SK-N-SH treated with all-trans-retinoic acid at 6 μM for 48 hours (cell line): ENCODE measurements at regions not wholly inside any gene's neighbourhood (a gene's known extent, or its start where the extent isn't known, plus 50 kb on each side); places are given as distances from the start of the nearest gene placed in this dataset.

Experiments
- ATAC-seq: fragments of 200-7000 bp; cut with Tn5 transposase; 3 replicates; pipeline ENCODE4 v1.9.1; 2020; ENCODE audit warnings: mild to moderate bottlenecking, moderate library complexity
- ARNTL ChIP-seq: fragments of 450-650 bp; formaldehyde crosslinking; IDR thresholded peaks from 2 replicates; pipeline ENCODE4 v1.5.0; 2020; ENCODE audit warnings: low read depth, mild to moderate bottlenecking, moderate library complexity, borderline replicate concordance
- BACH2 ChIP-seq: fragments of 250-450 bp; sonication (Bioruptor Pico); IDR thresholded peaks from 2 replicates; pipeline ENCODE4 v1.9.0; 2021; ENCODE audit warnings: mild to moderate bottlenecking, borderline replicate concordance
- CSDC2 ChIP-seq: fragments of 250-450 bp; sonication (Bioruptor Pico); IDR thresholded peaks from 2 replicates; pipeline ENCODE4 v1.5.0; 2020; ENCODE audit warnings: mild to moderate bottlenecking, moderate library complexity
- ESRRG ChIP-seq: fragments of 250-450 bp; sonication (Bioruptor Pico); IDR thresholded peaks from 2 replicates; pipeline ENCODE4 v1.6.1; 2021; ENCODE audit warnings: mild to moderate bottlenecking
- GLIS3 ChIP-seq: fragments of 250-450 bp; sonication (Bioruptor Pico); IDR thresholded peaks from 2 replicates; pipeline ENCODE4 v1.5.0; 2020; ENCODE audit warnings: mild to moderate bottlenecking, moderate library complexity
- ISL1 ChIP-seq: fragments of 250-450 bp; sonication (Bioruptor Pico); IDR thresholded peaks from 2 replicates; pipeline ENCODE4 v2.1.2; 2022; ENCODE audit warnings: mild to moderate bottlenecking, moderate library complexity
- OSR1 ChIP-seq: fragments of 250-450 bp; sonication (Bioruptor Pico); IDR thresholded peaks from 2 replicates; pipeline ENCODE4 v1.8.0; 2022; ENCODE audit warnings: moderate library complexity, mild to moderate bottlenecking, inconsistent platforms
- PPARA ChIP-seq: fragments of 250-450 bp; sonication (Bioruptor Pico); IDR thresholded peaks from 2 replicates; pipeline ENCODE4 v1.5.0; 2020; ENCODE audit warnings: mild to moderate bottlenecking, borderline replicate concordance
- RARB ChIP-seq: fragments of 250-450 bp; sonication (Bioruptor Pico); IDR thresholded peaks from 2 replicates; pipeline ENCODE4 v1.8.0; 2021; ENCODE audit warnings: mild to moderate bottlenecking, moderate library complexity
- SNAI2 ChIP-seq: fragments of 250-450 bp; sonication (Bioruptor Pico); IDR thresholded peaks from 2 replicates; pipeline ENCODE4 v1.5.0; 2020; ENCODE audit warnings: mild to moderate bottlenecking, moderate library complexity
- TCF4 ChIP-seq: fragments of 250-450 bp; sonication (Bioruptor Pico); IDR thresholded peaks from 2 replicates; pipeline ENCODE4 v1.8.0; 2021; ENCODE audit warnings: mild to moderate bottlenecking, moderate library complexity, borderline replicate concordance
- TOX ChIP-seq: fragments of 250-450 bp; sonication (Bioruptor Pico); IDR thresholded peaks from 2 replicates; pipeline ENCODE4 v1.8.0; 2021; ENCODE audit warnings: mild to moderate bottlenecking, moderate library complexity, borderline replicate concordance
- ZFP3 ChIP-seq: fragments of 250-450 bp; sonication (Bioruptor Pico); IDR thresholded peaks from 2 replicates; pipeline ENCODE4 v1.5.0; 2020; ENCODE audit warnings: mild to moderate bottlenecking, moderate library complexity
- ZFP30 ChIP-seq: fragments of 450-650 bp; formaldehyde crosslinking; IDR thresholded peaks from 2 replicates; pipeline ENCODE4 v1.5.0; 2022; ENCODE audit warnings: mild to moderate bottlenecking, moderate library complexity
- ZNF565 ChIP-seq: fragments of 450-650 bp; formaldehyde crosslinking; conservative IDR thresholded peaks from 2 replicates; pipeline ENCODE4 v1.5.0; 2020; ENCODE audit warnings: low read depth, mild to moderate bottlenecking, moderate library complexity
- ZNF70 ChIP-seq: fragments of 450-650 bp; formaldehyde crosslinking; IDR thresholded peaks from 2 replicates; pipeline ENCODE4 v1.5.0; 2020; ENCODE audit warnings: mild to moderate bottlenecking, moderate library complexity
- ZNF8 ChIP-seq: fragments of 450-650 bp; formaldehyde crosslinking; IDR thresholded peaks from 2 replicates; pipeline ENCODE4 v1.5.0; 2020; ENCODE audit warnings: mild to moderate bottlenecking, moderate library complexity
- TF ChIP-seq, protein P1 (sequence below): fragments of 250-450 bp; sonication (Bioruptor Pico); IDR thresholded peaks from 2 replicates; pipeline ENCODE4 v1.8.0; 2021; ENCODE audit warnings: low read depth, mild to moderate bottlenecking, moderate library complexity, borderline replicate concordance
- TF ChIP-seq, protein P2 (sequence below): fragments of 250-450 bp; sonication (Bioruptor Pico); IDR thresholded peaks from 2 replicates; pipeline ENCODE4 v1.5.1; 2020; ENCODE audit warnings: low read depth, mild to moderate bottlenecking, moderate library complexity
- TF ChIP-seq, protein P3 (sequence below): fragments of 250-450 bp; sonication (Bioruptor Pico); IDR thresholded peaks from 2 replicates; pipeline ENCODE4 v1.5.1; 2021; ENCODE audit warnings: mild to moderate bottlenecking, moderate library complexity
- TF ChIP-seq, protein P4 (sequence below): fragments of 250-450 bp; sonication (Bioruptor Pico); IDR thresholded peaks from 2 replicates; pipeline ENCODE4 v1.8.0; 2020; ENCODE audit warnings: mild to moderate bottlenecking, moderate library complexity, borderline replicate concordance
- TF ChIP-seq, protein P5 (sequence below): fragments of 250-450 bp; sonication (Bioruptor Pico); IDR thresholded peaks from 2 replicates; pipeline ENCODE4 v1.5.0; 2020; ENCODE audit warnings: mild to moderate bottlenecking, moderate library complexity

DNA sequence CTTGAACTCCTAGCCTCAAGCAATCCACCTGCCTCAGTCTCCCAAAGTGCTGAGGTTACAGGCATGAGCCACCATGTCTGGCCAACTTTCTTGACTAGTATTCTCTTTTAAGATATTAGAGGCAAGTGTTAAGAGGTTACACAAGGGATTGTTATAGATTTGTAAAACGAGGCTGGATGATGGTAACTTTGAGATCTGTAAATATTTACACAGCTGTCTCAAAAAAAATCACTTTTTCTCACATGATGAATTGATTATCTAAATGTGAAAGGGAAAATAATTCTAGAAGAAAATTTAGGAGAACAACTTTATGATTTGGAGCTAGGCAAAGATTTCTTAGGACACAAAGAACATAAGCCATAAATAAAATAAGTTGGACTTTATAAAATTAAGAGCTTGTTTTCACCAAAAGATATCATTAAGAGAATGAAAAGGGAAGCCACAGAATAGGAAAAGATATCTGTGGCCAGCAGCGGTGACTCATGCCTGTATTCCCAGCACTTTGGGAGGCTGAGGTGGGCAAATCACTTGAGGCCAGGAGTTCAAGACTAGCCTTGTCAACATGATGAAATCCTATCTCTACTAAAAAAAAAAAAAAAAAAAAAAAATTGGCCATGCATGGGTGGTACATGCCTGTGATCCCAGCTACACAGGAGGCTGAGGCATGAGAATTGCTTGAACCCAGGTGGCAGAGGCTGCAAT, 77.4 kb downstream of the BBS10 start:
- TF ChIP-seq ARNTL (CRISPR knock-in tag) (no peak), ISL1 (CRISPR knock-in tag) (no peak), OSR1 (CRISPR knock-in tag) (no peak), GLIS3 (no peak), TOX (CRISPR knock-in tag) (no peak), RARB (CRISPR knock-in tag) (no peak), TCF4 (CRISPR knock-in tag) (no peak), BACH2 (no peak), ZNF70 (CRISPR knock-in tag) (no peak), ZFP30 (no peak)
- TF ChIP-seq, protein P1, sequence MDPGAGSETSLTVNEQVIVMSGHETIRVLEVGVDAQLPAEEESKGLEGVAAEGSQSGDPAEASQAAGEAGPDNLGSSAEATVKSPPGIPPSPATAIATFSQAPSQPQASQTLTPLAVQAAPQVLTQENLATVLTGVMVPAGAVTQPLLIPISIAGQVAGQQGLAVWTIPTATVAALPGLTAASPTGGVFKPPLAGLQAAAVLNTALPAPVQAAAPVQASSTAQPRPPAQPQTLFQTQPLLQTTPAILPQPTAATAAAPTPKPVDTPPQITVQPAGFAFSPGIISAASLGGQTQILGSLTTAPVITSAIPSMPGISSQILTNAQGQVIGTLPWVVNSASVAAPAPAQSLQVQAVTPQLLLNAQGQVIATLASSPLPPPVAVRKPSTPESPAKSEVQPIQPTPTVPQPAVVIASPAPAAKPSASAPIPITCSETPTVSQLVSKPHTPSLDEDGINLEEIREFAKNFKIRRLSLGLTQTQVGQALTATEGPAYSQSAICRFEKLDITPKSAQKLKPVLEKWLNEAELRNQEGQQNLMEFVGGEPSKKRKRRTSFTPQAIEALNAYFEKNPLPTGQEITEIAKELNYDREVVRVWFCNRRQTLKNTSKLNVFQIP (CRISPR knock-in tag) = no peak
- TF ChIP-seq, protein P2, sequence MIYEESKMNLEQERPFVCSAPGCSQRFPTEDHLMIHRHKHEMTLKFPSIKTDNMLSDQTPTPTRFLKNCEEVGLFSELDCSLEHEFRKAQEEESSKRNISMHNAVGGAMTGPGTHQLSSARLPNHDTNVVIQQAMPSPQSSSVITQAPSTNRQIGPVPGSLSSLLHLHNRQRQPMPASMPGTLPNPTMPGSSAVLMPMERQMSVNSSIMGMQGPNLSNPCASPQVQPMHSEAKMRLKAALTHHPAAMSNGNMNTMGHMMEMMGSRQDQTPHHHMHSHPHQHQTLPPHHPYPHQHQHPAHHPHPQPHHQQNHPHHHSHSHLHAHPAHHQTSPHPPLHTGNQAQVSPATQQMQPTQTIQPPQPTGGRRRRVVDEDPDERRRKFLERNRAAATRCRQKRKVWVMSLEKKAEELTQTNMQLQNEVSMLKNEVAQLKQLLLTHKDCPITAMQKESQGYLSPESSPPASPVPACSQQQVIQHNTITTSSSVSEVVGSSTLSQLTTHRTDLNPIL (CRISPR knock-in tag) = no peak
- TF ChIP-seq, protein P3, sequence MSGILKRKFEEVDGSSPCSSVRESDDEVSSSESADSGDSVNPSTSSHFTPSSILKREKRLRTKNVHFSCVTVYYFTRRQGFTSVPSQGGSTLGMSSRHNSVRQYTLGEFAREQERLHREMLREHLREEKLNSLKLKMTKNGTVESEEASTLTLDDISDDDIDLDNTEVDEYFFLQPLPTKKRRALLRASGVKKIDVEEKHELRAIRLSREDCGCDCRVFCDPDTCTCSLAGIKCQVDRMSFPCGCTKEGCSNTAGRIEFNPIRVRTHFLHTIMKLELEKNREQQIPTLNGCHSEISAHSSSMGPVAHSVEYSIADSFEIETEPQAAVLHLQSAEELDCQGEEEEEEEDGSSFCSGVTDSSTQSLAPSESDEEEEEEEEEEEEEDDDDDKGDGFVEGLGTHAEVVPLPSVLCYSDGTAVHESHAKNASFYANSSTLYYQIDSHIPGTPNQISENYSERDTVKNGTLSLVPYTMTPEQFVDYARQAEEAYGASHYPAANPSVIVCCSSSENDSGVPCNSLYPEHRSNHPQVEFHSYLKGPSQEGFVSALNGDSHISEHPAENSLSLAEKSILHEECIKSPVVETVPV (CRISPR knock-in tag) = no peak
- TF ChIP-seq, protein P4, sequence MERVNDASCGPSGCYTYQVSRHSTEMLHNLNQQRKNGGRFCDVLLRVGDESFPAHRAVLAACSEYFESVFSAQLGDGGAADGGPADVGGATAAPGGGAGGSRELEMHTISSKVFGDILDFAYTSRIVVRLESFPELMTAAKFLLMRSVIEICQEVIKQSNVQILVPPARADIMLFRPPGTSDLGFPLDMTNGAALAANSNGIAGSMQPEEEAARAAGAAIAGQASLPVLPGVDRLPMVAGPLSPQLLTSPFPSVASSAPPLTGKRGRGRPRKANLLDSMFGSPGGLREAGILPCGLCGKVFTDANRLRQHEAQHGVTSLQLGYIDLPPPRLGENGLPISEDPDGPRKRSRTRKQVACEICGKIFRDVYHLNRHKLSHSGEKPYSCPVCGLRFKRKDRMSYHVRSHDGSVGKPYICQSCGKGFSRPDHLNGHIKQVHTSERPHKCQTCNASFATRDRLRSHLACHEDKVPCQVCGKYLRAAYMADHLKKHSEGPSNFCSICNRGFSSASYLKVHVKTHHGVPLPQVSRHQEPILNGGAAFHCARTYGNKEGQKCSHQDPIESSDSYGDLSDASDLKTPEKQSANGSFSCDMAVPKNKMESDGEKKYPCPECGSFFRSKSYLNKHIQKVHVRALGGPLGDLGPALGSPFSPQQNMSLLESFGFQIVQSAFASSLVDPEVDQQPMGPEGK = no peak
- TF ChIP-seq, protein P5, sequence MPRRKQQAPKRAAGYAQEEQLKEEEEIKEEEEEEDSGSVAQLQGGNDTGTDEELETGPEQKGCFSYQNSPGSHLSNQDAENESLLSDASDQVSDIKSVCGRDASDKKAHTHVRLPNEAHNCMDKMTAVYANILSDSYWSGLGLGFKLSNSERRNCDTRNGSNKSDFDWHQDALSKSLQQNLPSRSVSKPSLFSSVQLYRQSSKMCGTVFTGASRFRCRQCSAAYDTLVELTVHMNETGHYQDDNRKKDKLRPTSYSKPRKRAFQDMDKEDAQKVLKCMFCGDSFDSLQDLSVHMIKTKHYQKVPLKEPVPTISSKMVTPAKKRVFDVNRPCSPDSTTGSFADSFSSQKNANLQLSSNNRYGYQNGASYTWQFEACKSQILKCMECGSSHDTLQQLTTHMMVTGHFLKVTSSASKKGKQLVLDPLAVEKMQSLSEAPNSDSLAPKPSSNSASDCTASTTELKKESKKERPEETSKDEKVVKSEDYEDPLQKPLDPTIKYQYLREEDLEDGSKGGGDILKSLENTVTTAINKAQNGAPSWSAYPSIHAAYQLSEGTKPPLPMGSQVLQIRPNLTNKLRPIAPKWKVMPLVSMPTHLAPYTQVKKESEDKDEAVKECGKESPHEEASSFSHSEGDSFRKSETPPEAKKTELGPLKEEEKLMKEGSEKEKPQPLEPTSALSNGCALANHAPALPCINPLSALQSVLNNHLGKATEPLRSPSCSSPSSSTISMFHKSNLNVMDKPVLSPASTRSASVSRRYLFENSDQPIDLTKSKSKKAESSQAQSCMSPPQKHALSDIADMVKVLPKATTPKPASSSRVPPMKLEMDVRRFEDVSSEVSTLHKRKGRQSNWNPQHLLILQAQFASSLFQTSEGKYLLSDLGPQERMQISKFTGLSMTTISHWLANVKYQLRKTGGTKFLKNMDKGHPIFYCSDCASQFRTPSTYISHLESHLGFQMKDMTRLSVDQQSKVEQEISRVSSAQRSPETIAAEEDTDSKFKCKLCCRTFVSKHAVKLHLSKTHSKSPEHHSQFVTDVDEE = no peak
- ATAC-seq = no peak

DNA sequence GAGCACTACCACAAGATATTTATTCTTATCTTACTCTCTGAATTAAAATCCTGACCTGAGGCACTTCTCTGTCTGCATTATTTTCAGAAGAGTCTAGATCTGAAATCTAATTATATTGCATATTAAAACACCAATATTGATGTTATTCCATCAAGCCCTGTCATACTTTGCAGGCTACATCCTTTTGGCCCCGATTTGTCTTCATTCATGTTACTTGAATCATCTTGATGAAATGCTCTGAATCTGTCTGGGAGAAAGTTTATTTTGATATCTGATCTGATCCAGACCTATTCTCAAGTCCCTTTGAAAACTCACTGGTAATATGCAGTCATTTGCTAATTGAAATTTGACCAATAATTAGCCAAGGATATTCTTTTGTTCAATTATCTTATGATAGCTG, 79.9 kb downstream of the BBS10 start:
- ATAC-seq = peak; percentile 65
- no peak for TF ChIP-seq ESRRG (CRISPR knock-in tag)
- TF ChIP-seq, protein P3 (CRISPR knock-in tag) = no peak
- TF ChIP-seq ZNF70 (CRISPR knock-in tag) = no peak
- TF ChIP-seq ZFP30 = no peak
- TF ChIP-seq, protein P2 (CRISPR knock-in tag) = 0 out of 2 replicates have a peak, but pooled peaks have one; percentile 44
- TF ChIP-seq, protein P1 (CRISPR knock-in tag) = no peak
- TF ChIP-seq GLIS3 = no peak
- no peak for TF ChIP-seq ARNTL (CRISPR knock-in tag)
- TF ChIP-seq PPARA (CRISPR knock-in tag) = no peak
- TF ChIP-seq BACH2 = no peak
- TF ChIP-seq SNAI2 = no peak
- TF ChIP-seq, protein P4 = peak; percentile 57; the same call in 1 of the 2 replicates
- TF ChIP-seq ZFP3 (CRISPR knock-in tag) = no peak
- no peak for TF ChIP-seq ZNF8
- TF ChIP-seq TCF4 (CRISPR knock-in tag) = no peak
- peak; percentile 87 for TF ChIP-seq ISL1 (CRISPR knock-in tag)
- TF ChIP-seq RARB (CRISPR knock-in tag) = no peak
- no peak for TF ChIP-seq CSDC2 (CRISPR knock-in tag)
- TF ChIP-seq ZNF565 (CRISPR knock-in tag) = no peak
